Suprapubic skin (tissue), 3 donors: ENCODE measurements at regions not wholly inside any gene's neighbourhood (a gene's known extent, or its start where the extent isn't known, plus 50 kb on each side); places are given as distances from the start of the nearest gene placed in this dataset.

Experiments
- POLR2A ChIP-seq, 2 donors: fragments of 450-650 bp; IDR thresholded peaks; one replicate each; pipeline ENCODE4 v1.6.1; 2017; ENCODE audit warnings: antibody characterized with exemption in 2 of 2, mild to moderate bottlenecking in 2 of 2, moderate library complexity in 2 of 2
- TF ChIP-seq, protein P1 (sequence below), 2 donors: fragments of 200-600 bp in 1 of 2; fragments of 450-650 bp in 1 of 2; sonication (generic) in 1 of 2; IDR thresholded peaks; one replicate each; pipeline ENCODE4 v1.5.1; 2016 to 2019; ENCODE audit warnings: antibody characterized with exemption in 2 of 2, mild to moderate bottlenecking in 1 of 2, moderate library complexity in 1 of 2

DNA sequence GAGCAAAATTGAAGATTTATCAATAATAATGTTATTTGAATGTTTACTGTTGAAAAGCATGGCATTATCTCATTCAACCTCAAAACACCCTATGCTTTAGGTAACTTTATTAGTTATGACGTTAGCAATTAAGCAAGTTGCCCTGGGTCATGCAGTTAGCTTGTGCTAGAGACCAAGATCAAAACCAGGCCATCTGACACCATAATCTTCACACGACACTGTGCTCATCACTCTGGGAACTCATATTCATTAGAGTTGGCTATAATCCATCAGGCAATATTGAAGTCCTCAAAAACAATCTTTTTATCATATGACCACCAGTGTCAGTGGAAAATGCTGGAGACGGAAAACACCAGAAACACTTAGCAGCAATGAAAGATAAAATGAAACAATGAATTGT, 253.5 kb downstream of the PCDH20 start:
- TF ChIP-seq, protein P1, sequence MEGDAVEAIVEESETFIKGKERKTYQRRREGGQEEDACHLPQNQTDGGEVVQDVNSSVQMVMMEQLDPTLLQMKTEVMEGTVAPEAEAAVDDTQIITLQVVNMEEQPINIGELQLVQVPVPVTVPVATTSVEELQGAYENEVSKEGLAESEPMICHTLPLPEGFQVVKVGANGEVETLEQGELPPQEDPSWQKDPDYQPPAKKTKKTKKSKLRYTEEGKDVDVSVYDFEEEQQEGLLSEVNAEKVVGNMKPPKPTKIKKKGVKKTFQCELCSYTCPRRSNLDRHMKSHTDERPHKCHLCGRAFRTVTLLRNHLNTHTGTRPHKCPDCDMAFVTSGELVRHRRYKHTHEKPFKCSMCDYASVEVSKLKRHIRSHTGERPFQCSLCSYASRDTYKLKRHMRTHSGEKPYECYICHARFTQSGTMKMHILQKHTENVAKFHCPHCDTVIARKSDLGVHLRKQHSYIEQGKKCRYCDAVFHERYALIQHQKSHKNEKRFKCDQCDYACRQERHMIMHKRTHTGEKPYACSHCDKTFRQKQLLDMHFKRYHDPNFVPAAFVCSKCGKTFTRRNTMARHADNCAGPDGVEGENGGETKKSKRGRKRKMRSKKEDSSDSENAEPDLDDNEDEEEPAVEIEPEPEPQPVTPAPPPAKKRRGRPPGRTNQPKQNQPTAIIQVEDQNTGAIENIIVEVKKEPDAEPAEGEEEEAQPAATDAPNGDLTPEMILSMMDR (IDR thresholded peaks at IDR 0.05): no peak
- TF ChIP-seq POLR2A (IDR thresholded peaks at IDR 0.05): no peak
